ENCODE measurements at regions not wholly inside any gene's neighbourhood (a gene's known extent, or its start where the extent isn't known, plus 50 kb on each side); places are given as distances from the start of the nearest gene placed in this dataset.

DNA sequence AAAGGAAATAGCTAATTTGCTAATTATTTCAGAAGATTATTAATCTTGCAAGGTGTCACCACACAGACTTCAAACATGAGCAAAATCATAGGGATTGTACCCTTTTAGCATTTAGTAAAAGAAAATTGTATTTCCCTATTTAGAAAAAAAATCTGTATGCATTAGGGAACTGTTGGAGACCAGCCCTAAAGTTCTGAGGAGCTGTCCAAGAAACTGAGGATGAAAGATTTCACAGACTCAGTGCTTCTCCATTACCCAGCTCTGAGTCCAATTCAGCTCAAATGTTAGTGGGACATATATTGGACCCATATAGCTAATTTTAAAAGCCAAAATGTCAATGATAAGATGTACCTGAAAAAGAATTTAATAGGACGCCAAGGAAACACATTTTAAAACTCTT, 271.7 kb downstream of the SNX10 start:
- H3K36me3 ChIP-seq (ENCODE audit: control insufficient read depth in 4 of 4, insufficient read depth in 3 of 4, low read depth in 1 of 4, low read length in 3 of 4) = no peaks in the 10 kb centered on the region
- no peak overlapping the region for H3K27ac ChIP-seq (ENCODE audit: low read depth in 1 of 2, low read length in 2 of 2)
- H3K27me3 ChIP-seq (ENCODE audit: control insufficient read depth in 4 of 4, insufficient read depth in 4 of 4, low read length in 3 of 4) = peaks cover 0 to 5% (median 1%) of the 10 kb centered on the region in 4 donors
- H3K4me1 ChIP-seq (ENCODE audit: control insufficient read depth in 4 of 4, insufficient read depth in 4 of 4, low read length in 3 of 4) = no peaks in the 10 kb centered on the region
- no peak for DNase-seq (ENCODE audit: low spot score)
- 78% methylated on average over 1 of the region's 1 CpG for WGBS
- no peaks in the 10 kb centered on the region for H3K9me3 ChIP-seq (ENCODE audit: control insufficient read depth in 4 of 4, low read length in 3 of 4)
- H3K9ac ChIP-seq (ENCODE audit: low read depth in 1 of 2, low read length in 2 of 2) = no peak overlapping the region
- TF ChIP-seq HNF4G (IDR thresholded peaks at IDR 0.05) = no peak
- no peak for TF ChIP-seq FOXA2 (IDR thresholded peaks at IDR 0.05)
- no peak for TF ChIP-seq TAF1 (conservative IDR thresholded peaks at IDR 0.05)
- no peak for TF ChIP-seq HNF4A (conservative IDR thresholded peaks at IDR 0.05)
- TF ChIP-seq JUND (IDR thresholded peaks at IDR 0.05) = no peak
- no peak for TF ChIP-seq RAD21 (IDR thresholded peaks at IDR 0.05)
- TF ChIP-seq, protein P1, sequence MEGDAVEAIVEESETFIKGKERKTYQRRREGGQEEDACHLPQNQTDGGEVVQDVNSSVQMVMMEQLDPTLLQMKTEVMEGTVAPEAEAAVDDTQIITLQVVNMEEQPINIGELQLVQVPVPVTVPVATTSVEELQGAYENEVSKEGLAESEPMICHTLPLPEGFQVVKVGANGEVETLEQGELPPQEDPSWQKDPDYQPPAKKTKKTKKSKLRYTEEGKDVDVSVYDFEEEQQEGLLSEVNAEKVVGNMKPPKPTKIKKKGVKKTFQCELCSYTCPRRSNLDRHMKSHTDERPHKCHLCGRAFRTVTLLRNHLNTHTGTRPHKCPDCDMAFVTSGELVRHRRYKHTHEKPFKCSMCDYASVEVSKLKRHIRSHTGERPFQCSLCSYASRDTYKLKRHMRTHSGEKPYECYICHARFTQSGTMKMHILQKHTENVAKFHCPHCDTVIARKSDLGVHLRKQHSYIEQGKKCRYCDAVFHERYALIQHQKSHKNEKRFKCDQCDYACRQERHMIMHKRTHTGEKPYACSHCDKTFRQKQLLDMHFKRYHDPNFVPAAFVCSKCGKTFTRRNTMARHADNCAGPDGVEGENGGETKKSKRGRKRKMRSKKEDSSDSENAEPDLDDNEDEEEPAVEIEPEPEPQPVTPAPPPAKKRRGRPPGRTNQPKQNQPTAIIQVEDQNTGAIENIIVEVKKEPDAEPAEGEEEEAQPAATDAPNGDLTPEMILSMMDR (IDR thresholded peaks at IDR 0.05; ENCODE audit: low read depth, low read length, missing input control) = no peak
- TF ChIP-seq YY1 (IDR thresholded peaks at IDR 0.05) = no peak
- TF ChIP-seq, protein P2, sequence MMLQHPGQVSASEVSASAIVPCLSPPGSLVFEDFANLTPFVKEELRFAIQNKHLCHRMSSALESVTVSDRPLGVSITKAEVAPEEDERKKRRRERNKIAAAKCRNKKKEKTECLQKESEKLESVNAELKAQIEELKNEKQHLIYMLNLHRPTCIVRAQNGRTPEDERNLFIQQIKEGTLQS (IDR thresholded peaks at IDR 0.05) = no peak
- no peak for TF ChIP-seq FOXA1 (IDR thresholded peaks at IDR 0.05)
- TF ChIP-seq GABPA (IDR thresholded peaks at IDR 0.05 in 1 of 2, conservative IDR thresholded peaks at IDR 0.05 in 1 of 2) = no peak
- TF ChIP-seq SP1 (IDR thresholded peaks at IDR 0.05) = no peak
- TF ChIP-seq RXRA (IDR thresholded peaks at IDR 0.05) = no peak
- no peak for TF ChIP-seq EGR1 (IDR thresholded peaks at IDR 0.05; ENCODE audit: low read depth in 2 of 2)
- TF ChIP-seq, protein P3, sequence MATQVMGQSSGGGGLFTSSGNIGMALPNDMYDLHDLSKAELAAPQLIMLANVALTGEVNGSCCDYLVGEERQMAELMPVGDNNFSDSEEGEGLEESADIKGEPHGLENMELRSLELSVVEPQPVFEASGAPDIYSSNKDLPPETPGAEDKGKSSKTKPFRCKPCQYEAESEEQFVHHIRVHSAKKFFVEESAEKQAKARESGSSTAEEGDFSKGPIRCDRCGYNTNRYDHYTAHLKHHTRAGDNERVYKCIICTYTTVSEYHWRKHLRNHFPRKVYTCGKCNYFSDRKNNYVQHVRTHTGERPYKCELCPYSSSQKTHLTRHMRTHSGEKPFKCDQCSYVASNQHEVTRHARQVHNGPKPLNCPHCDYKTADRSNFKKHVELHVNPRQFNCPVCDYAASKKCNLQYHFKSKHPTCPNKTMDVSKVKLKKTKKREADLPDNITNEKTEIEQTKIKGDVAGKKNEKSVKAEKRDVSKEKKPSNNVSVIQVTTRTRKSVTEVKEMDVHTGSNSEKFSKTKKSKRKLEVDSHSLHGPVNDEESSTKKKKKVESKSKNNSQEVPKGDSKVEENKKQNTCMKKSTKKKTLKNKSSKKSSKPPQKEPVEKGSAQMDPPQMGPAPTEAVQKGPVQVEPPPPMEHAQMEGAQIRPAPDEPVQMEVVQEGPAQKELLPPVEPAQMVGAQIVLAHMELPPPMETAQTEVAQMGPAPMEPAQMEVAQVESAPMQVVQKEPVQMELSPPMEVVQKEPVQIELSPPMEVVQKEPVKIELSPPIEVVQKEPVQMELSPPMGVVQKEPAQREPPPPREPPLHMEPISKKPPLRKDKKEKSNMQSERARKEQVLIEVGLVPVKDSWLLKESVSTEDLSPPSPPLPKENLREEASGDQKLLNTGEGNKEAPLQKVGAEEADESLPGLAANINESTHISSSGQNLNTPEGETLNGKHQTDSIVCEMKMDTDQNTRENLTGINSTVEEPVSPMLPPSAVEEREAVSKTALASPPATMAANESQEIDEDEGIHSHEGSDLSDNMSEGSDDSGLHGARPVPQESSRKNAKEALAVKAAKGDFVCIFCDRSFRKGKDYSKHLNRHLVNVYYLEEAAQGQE (IDR thresholded peaks at IDR 0.05) = no peak
- TF ChIP-seq, protein P4, sequence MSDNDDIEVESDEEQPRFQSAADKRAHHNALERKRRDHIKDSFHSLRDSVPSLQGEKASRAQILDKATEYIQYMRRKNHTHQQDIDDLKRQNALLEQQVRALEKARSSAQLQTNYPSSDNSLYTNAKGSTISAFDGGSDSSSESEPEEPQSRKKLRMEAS (IDR thresholded peaks at IDR 0.05) = no peak
- H3K4me3 ChIP-seq (ENCODE audit: low read depth in 1 of 3, low read length in 3 of 3) = no peak overlapping the region

DNA sequence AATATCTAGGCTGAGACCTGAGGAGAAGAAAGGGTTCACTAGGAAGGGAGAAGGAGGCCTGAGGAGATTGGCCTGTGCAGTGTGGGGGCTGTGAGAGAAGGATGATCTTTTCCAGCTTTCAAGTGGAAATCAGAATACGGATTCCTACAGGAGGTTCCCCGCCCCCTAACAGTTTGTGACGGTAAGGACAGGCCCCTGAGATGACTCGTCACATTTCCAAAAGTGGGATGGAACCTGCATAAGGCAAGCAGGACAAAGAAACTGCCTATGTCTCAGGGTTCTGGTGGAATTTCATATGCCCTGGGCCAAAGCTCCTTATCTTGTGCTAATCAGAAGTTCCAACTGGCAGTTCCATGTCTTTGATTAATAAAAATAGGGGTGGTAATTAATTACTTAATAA, 275.6 kb downstream of the SNX10 start:
- Histone ChIP-seq H3K4me3 (ENCODE audit: low read depth in 1 of 3, low read length in 3 of 3) (no peak overlapping the region), H3K27ac (ENCODE audit: low read depth in 1 of 2, low read length in 2 of 2) (no peak overlapping the region), H3K27me3 (ENCODE audit: control insufficient read depth in 4 of 4, insufficient read depth in 4 of 4, low read length in 3 of 4) (peaks cover 0 to 4% (median 1%) of the 10 kb centered on the region in 4 donors), H3K4me1 (ENCODE audit: control insufficient read depth in 4 of 4, insufficient read depth in 4 of 4, low read length in 3 of 4) (no peaks in the 10 kb centered on the region), H3K36me3 (ENCODE audit: control insufficient read depth in 4 of 4, insufficient read depth in 3 of 4, low read depth in 1 of 4, low read length in 3 of 4) (no peaks in the 10 kb centered on the region), H3K9ac (ENCODE audit: low read depth in 1 of 2, low read length in 2 of 2) (no peak overlapping the region), H3K9me3 (ENCODE audit: control insufficient read depth in 4 of 4, low read length in 3 of 4) (peaks cover 0 to 4% (median under 1%) of the 10 kb centered on the region in 4 donors)
- 65% methylated on average over 4 of the region's 4 CpGs for WGBS
- DNase-seq (ENCODE audit: low spot score) = no peak
- no peak for TF ChIP-seq RXRA (IDR thresholded peaks at IDR 0.05)
- no peak for TF ChIP-seq JUND (IDR thresholded peaks at IDR 0.05)
- no peak for TF ChIP-seq SP1 (IDR thresholded peaks at IDR 0.05)
- TF ChIP-seq RAD21 (IDR thresholded peaks at IDR 0.05) = no peak
- no peak for TF ChIP-seq FOXA1 (IDR thresholded peaks at IDR 0.05)
